ENCODE measurements at regions not wholly inside any gene's neighbourhood (a gene's known extent, or its start where the extent isn't known, plus 50 kb on each side); places are given as distances from the start of the nearest gene placed in this dataset.

GRCh38 chr2:187956906-187957534 lies 334.7 kb upstream of the GULP1 start (continued):
- no peak for TF ChIP-seq POU5F1 (IDR thresholded peaks at IDR 0.05; ENCODE audit: low read depth, low read length)
- TF ChIP-seq POLR2AphosphoS5 (IDR thresholded peaks at IDR 0.05; ENCODE audit: low read depth, low read length), result no peak
- TF ChIP-seq ATF2 (IDR thresholded peaks at IDR 0.05; ENCODE audit: low read length), result no peak
- TF ChIP-seq MAFK (IDR thresholded peaks at IDR 0.05; ENCODE audit: low read depth, low read length), result no peak
- no peak for TF ChIP-seq RXRA (IDR thresholded peaks at IDR 0.05; ENCODE audit: insufficient read depth, low read depth, low read length)

Measured in H1 (cell line).